OCI-LY1 (cell line): ENCODE measurements at regions not wholly inside any gene's neighbourhood (a gene's known extent, or its start where the extent isn't known, plus 50 kb on each side); places are given as distances from the start of the nearest gene placed in this dataset.

Experiments
- CTCF ChIP-seq: fragments of 200-600 bp; sonication (generic), shearing (Covaris generic); IDR thresholded peaks from 2 replicates; pipeline ENCODE4 v1.5.1; 2017; ENCODE audit warnings: mild to moderate bottlenecking, antibody characterized with exemption, low read length, moderate library complexity, mixed read lengths
- EZH2 ChIP-seq: fragments of 200-600 bp; sonication (generic), shearing (Covaris generic); IDR thresholded peaks from 2 replicates; pipeline ENCODE4 v1.8.0; 2017; ENCODE audit warnings: borderline replicate concordance, mixed run types, mild to moderate bottlenecking, antibody characterized with exemption, low read length, moderate library complexity, mixed read lengths

GRCh38 chr2:176772816-176773215 lies 439.8 kb upstream of the HNRNPA3 start:
- TF ChIP-seq CTCF, result no peak
- no peak for TF ChIP-seq EZH2
